Neural progenitor cell (in vitro differentiated cells): ENCODE measurements at regions not wholly inside any gene's neighbourhood (a gene's known extent, or its start where the extent isn't known, plus 50 kb on each side); places are given as distances from the start of the nearest gene placed in this dataset.

Experiments
- DNase-seq: peaks from one replicate; pipeline ENCODE4 v3.0.0-alpha.2; 2016; ENCODE audit warnings: low spot score
- H2AFZ ChIP-seq: fragments of 200-600 bp; sonication (generic); replicated peaks from 2 replicates; pipeline ENCODE4 v1.6.1; 2016; ENCODE audit warnings: antibody characterized with exemption
- H3F3A ChIP-seq: fragments of 200-600 bp; sonication (generic); 2 replicates; pipeline ENCODE4 v1.6.1; 2016; ENCODE audit warnings: antibody characterized with exemption, low read depth
- H3K27ac ChIP-seq: fragments of 200-600 bp; sonication (generic); 2 replicates; pipeline ENCODE4 v1.5.1; 2016; ENCODE audit warnings: mild to moderate bottlenecking
- H3K27me3 ChIP-seq: fragments of 200-600 bp; sonication (generic); 2 replicates; pipeline ENCODE4 v1.6.1; 2016; ENCODE audit warnings: mild to moderate bottlenecking, moderate library complexity
- H3K36me3 ChIP-seq: fragments of 200-600 bp; sonication (generic); 2 replicates; pipeline ENCODE4 v1.5.1; 2016
- H3K4me1 ChIP-seq: fragments of 200-600 bp; sonication (generic); 2 replicates; pipeline ENCODE4 v1.6.1; 2016; ENCODE audit warnings: mixed run types
- H3K4me2 ChIP-seq: fragments of 200-600 bp; sonication (generic); 2 replicates; pipeline ENCODE4 v1.6.1; 2016
- H3K4me3 ChIP-seq: fragments of 200-600 bp; sonication (generic); 2 replicates; pipeline ENCODE4 v1.5.1; 2016
- H3K79me2 ChIP-seq: fragments of 200-600 bp; sonication (generic); 2 replicates; pipeline ENCODE4 v1.6.1; 2016; ENCODE audit warnings: low read depth
- H3K9ac ChIP-seq: fragments of 200-600 bp; sonication (generic); 2 replicates; pipeline ENCODE4 v1.6.1; 2016
- H3K9me3 ChIP-seq: fragments of 200-600 bp; sonication (generic); 2 replicates; pipeline ENCODE4 v1.5.1; 2016; ENCODE audit warnings: low read depth
- H4K20me1 ChIP-seq: fragments of 200-600 bp; sonication (generic); 2 replicates; pipeline ENCODE4 v1.6.1; 2016; ENCODE audit warnings: low read depth
- H3K27ac Mint-ChIP-seq: 3 replicates; pipeline ENCODE4 v1.8.0; 2021; ENCODE audit warnings: mixed read lengths
- H3K27me3 Mint-ChIP-seq: 2 replicates; pipeline ENCODE4 v1.8.0; 2022; ENCODE audit warnings: low read depth, mild to moderate bottlenecking, inconsistent platforms, moderate library complexity, mixed read lengths; ENCODE audit not compliant: insufficient read depth
- H3K36me3 Mint-ChIP-seq: 3 replicates; pipeline ENCODE4 v1.8.0; 2021; ENCODE audit warnings: mixed read lengths
- H3K4me1 Mint-ChIP-seq: 3 replicates; pipeline ENCODE4 v1.8.0; 2021; ENCODE audit warnings: mixed read lengths
- H3K4me3 Mint-ChIP-seq: 3 replicates; pipeline ENCODE4 v1.8.0; 2021; ENCODE audit warnings: mild to moderate bottlenecking, moderate library complexity, mixed read lengths
- H3K9me3 Mint-ChIP-seq: 3 replicates; pipeline ENCODE4 v1.8.0; 2020; ENCODE audit warnings: mixed read lengths
- CTCF ChIP-seq: fragments of 200-600 bp; sonication (generic); IDR thresholded peaks from 2 replicates; pipeline ENCODE4 v1.5.1; 2017; ENCODE audit warnings: antibody characterized with exemption, mild to moderate bottlenecking
- EZH2 ChIP-seq: fragments of 200-600 bp; sonication (generic); IDR thresholded peaks from 2 replicates; pipeline ENCODE4 v1.6.1; 2017; ENCODE audit warnings: antibody characterized with exemption, mild to moderate bottlenecking, moderate library complexity
- EZH2phosphoT487 ChIP-seq: fragments of 200-600 bp; sonication (generic); IDR thresholded peaks from 2 replicates; pipeline ENCODE4 v1.6.1; 2017; ENCODE audit warnings: antibody characterized with exemption

- Mint-ChIP-seq H3K27ac (no peak overlapping the region), H3K36me3 (no peaks in the 10 kb centered on the region), H3K27me3 (no peaks in the 10 kb centered on the region), H3K9me3 (peaks cover 11% of the 10 kb centered on the region), H3K4me1 (no peaks in the 10 kb centered on the region), H3K4me3 (no peak overlapping the region)
- H3K9ac ChIP-seq: no peak overlapping the region
- no peaks in the 10 kb centered on the region for H4K20me1 ChIP-seq
- no peaks in the 10 kb centered on the region for H3K27me3 ChIP-seq
- H3K36me3 ChIP-seq: no peaks in the 10 kb centered on the region
- DNase-seq: peak; percentile 6
- no peak overlapping the region for H2AFZ ChIP-seq
- no peaks in the 10 kb centered on the region for H3K9me3 ChIP-seq
- H3F3A ChIP-seq: no peaks in the 10 kb centered on the region
- no peaks in the 10 kb centered on the region for H3K4me1 ChIP-seq
- H3K79me2 ChIP-seq: no peaks in the 10 kb centered on the region
- H3K4me2 ChIP-seq: no peak overlapping the region
- no peak overlapping the region for H3K4me3 ChIP-seq
- no peak overlapping the region for H3K27ac ChIP-seq
- no peak for TF ChIP-seq EZH2
- TF ChIP-seq EZH2phosphoT487: no peak
- TF ChIP-seq CTCF: no peak
Observed at GRCh38 chr2:139495851-139496250, 715.7 kb upstream of the NXPH2 start.

DNA sequence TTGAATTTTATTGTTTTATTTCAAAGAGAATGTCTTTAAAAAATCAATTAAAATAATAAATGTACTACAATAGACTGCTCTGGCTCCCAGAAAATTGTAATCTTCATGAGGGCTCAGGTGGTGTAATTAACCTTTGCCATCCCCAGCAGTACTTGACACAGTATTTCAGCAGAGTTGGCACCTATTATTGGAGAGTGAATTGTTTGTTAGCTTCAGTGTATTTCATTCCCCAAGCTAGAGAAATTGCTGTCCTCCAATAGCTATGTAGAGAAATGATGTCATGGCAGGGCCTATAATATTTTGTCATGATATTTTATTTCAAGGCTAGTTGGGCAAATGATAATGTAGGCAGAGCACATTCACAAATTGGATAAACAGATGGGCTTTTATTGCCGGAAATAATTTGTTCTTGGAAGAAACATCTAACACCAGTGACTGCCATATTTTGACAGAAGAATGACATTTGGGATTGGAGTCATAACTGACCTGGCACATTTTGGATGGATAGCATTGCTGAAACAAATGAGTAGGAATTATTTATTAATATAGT is 712.0 kb upstream of the NXPH2 start:
- Mint-ChIP-seq H3K27ac (no peak overlapping the region), H3K4me3 (no peak overlapping the region), H3K4me1 (no peaks in the 10 kb centered on the region), H3K27me3 (no peaks in the 10 kb centered on the region), H3K36me3 (no peaks in the 10 kb centered on the region), H3K9me3 (peaks cover 4% of the 10 kb centered on the region)
- Histone ChIP-seq H3K4me2 (no peak overlapping the region), H4K20me1 (no peaks in the 10 kb centered on the region), H3K27ac (no peak overlapping the region), H3K9me3 (no peaks in the 10 kb centered on the region), H3K9ac (no peak overlapping the region), H3K4me3 (no peak overlapping the region), H3F3A (no peaks in the 10 kb centered on the region), H3K27me3 (no peaks in the 10 kb centered on the region), H3K4me1 (no peaks in the 10 kb centered on the region), H3K36me3 (no peaks in the 10 kb centered on the region), H3K79me2 (no peaks in the 10 kb centered on the region), H2AFZ (no peak overlapping the region)
- TF ChIP-seq CTCF: no peak
- TF ChIP-seq EZH2phosphoT487: no peak
- TF ChIP-seq EZH2: no peak
- no peak for DNase-seq

DNA sequence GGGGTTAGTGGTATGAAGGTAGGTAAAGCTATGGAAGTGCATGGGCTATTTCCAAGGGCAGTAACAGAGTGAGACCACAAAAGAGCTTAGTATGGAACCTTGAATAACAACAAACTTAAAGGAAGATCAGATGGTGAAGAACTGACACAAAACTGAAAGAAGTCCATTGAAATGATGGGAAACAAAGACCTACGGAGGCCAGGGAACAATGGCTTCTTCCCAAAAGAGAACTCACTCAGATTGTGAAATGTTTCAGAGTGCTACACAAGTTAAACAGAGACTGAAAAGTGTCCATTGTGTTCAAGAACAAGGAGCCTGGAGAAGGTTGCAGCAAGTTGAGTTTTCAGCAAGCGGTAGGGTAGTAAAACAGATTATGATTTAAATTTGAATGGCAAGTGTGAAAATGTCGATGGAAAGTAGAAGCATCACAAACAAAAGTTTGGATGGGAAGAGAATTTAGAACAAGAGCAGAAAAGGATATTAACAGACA is 700.0 kb upstream of the NXPH2 start:
- no peak overlapping the region for H3K9ac ChIP-seq
- peak overlapping the region; percentile 9 for H3K4me2 ChIP-seq
- no peaks in the 10 kb centered on the region for H3K79me2 ChIP-seq
- no peaks in the 10 kb centered on the region for H4K20me1 ChIP-seq
- H3F3A ChIP-seq: peaks cover 10% of the 10 kb centered on the region
- peak overlapping the region; percentile 35 for H3K27ac ChIP-seq
- peaks cover 2% of the 10 kb centered on the region for H3K9me3 Mint-ChIP-seq
- no peak overlapping the region for H3K4me3 ChIP-seq
- H3K27me3 ChIP-seq: no peaks in the 10 kb centered on the region
- no peak overlapping the region for H3K4me3 Mint-ChIP-seq
- no peaks in the 10 kb centered on the region for H3K36me3 Mint-ChIP-seq
- H3K4me1 Mint-ChIP-seq: peaks cover 12% of the 10 kb centered on the region
- no peaks in the 10 kb centered on the region for H3K9me3 ChIP-seq
- no peak overlapping the region for H3K27ac Mint-ChIP-seq
- H3K36me3 ChIP-seq: no peaks in the 10 kb centered on the region
- DNase-seq: peak; percentile 29
- H3K27me3 Mint-ChIP-seq: no peaks in the 10 kb centered on the region
- no peak overlapping the region for H2AFZ ChIP-seq
- H3K4me1 ChIP-seq: peaks cover 30% of the 10 kb centered on the region
- TF ChIP-seq EZH2phosphoT487 (no peak), CTCF (no peak), EZH2 (no peak)
